HepG2 (cell line): ENCODE measurements at regions not wholly inside any gene's neighbourhood (a gene's known extent, or its start where the extent isn't known, plus 50 kb on each side); places are given as distances from the start of the nearest gene placed in this dataset.

Source experiments
- HCFC1 ChIP-seq: fragments of 150-350 bp; IDR thresholded peaks from 2 replicates; pipeline ENCODE4 v1.6.1; 2014; ENCODE audit warnings: low read depth, low read length
- RNF2 ChIP-seq: fragments of 450-650 bp; conservative IDR thresholded peaks from 2 replicates; pipeline ENCODE4 v1.6.1; 2016; ENCODE audit warnings: low read depth
- ZNF138 ChIP-seq: sonication (generic); formaldehyde crosslinking; IDR thresholded peaks from 2 replicates; pipeline ENCODE4 v1.5.0; 2020; ENCODE audit warnings: mild to moderate bottlenecking, low read depth, missing genetic modification reagents
- ZNF431 ChIP-seq: sonication (generic); formaldehyde crosslinking; IDR thresholded peaks from 2 replicates; pipeline ENCODE4 v1.9.0; 2022; ENCODE audit warnings: missing genetic modification reagents, low read depth, mild to moderate bottlenecking, borderline replicate concordance
- ZNF749 ChIP-seq: sonication (generic); formaldehyde crosslinking; IDR thresholded peaks from 2 replicates; pipeline ENCODE4 v1.8.0; 2022; ENCODE audit warnings: mild to moderate bottlenecking, missing genetic modification reagents, moderate library complexity, borderline replicate concordance
- TF ChIP-seq, protein P1 (sequence below): sonication (generic); formaldehyde crosslinking; IDR thresholded peaks from 2 replicates; pipeline ENCODE4 v1.9.0; 2021; ENCODE audit warnings: mild to moderate bottlenecking, missing genetic modification reagents
- TF ChIP-seq, protein P2 (sequence below): sonication (generic); formaldehyde crosslinking; IDR thresholded peaks from 2 replicates; pipeline ENCODE4 v1.8.1; 2022; ENCODE audit warnings: low read depth, mild to moderate bottlenecking, missing genetic modification reagents
- TF ChIP-seq, protein P3 (sequence below): sonication (generic); formaldehyde crosslinking; IDR thresholded peaks from 2 replicates; pipeline ENCODE4 v1.5.0; 2020; ENCODE audit warnings: missing genetic modification reagents

DNA sequence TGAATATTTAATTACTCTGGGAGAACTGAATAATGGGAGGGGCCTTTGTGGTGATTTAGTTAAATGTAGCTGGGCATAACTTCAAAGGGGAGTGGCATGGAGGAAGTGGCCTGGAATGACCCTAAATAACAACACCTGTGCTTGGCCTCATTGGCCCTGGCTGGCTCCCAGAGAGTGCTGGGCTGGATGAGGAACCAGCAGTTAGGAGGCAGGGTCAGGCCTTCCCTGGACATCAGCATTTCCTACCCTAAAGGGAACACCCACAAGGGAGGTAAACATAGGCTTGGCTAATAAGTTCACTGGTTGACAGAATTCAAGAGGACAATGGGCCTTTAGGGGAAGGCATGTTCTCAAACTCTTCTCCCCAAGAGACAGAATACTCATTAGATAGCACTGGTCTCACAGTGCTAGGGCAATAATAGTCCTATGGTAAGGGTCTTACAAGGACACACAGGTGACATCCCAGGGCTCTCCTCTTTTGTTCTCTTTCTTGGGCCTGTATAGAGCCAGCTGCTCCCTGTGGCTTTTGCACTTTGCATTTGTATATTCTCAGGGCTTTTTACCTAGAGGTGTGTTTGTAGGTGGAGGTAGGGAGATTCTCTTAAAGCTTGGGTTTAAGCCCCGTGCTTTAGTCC, 106.8 kb downstream of the ZNF519 start (continued):
- TF ChIP-seq, protein P1, sequence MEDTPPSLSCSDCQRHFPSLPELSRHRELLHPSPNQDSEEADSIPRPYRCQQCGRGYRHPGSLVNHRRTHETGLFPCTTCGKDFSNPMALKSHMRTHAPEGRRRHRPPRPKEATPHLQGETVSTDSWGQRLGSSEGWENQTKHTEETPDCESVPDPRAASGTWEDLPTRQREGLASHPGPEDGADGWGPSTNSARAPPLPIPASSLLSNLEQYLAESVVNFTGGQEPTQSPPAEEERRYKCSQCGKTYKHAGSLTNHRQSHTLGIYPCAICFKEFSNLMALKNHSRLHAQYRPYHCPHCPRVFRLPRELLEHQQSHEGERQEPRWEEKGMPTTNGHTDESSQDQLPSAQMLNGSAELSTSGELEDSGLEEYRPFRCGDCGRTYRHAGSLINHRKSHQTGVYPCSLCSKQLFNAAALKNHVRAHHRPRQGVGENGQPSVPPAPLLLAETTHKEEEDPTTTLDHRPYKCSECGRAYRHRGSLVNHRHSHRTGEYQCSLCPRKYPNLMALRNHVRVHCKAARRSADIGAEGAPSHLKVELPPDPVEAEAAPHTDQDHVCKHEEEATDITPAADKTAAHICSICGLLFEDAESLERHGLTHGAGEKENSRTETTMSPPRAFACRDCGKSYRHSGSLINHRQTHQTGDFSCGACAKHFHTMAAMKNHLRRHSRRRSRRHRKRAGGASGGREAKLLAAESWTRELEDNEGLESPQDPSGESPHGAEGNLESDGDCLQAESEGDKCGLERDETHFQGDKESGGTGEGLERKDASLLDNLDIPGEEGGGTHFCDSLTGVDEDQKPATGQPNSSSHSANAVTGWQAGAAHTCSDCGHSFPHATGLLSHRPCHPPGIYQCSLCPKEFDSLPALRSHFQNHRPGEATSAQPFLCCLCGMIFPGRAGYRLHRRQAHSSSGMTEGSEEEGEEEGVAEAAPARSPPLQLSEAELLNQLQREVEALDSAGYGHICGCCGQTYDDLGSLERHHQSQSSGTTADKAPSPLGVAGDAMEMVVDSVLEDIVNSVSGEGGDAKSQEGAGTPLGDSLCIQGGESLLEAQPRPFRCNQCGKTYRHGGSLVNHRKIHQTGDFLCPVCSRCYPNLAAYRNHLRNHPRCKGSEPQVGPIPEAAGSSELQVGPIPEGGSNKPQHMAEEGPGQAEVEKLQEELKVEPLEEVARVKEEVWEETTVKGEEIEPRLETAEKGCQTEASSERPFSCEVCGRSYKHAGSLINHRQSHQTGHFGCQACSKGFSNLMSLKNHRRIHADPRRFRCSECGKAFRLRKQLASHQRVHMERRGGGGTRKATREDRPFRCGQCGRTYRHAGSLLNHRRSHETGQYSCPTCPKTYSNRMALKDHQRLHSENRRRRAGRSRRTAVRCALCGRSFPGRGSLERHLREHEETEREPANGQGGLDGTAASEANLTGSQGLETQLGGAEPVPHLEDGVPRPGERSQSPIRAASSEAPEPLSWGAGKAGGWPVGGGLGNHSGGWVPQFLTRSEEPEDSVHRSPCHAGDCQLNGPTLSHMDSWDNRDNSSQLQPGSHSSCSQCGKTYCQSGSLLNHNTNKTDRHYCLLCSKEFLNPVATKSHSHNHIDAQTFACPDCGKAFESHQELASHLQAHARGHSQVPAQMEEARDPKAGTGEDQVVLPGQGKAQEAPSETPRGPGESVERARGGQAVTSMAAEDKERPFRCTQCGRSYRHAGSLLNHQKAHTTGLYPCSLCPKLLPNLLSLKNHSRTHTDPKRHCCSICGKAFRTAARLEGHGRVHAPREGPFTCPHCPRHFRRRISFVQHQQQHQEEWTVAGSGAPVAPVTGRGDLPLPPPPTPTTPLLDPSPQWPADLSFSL (CRISPR knock-in tag): no peak
- TF ChIP-seq RNF2 (no peak), ZNF138 (CRISPR knock-in tag) (no peak), ZNF749 (CRISPR knock-in tag) (no peak), ZNF431 (CRISPR knock-in tag) (no peak), HCFC1 (no peak)
- TF ChIP-seq, protein P2, sequence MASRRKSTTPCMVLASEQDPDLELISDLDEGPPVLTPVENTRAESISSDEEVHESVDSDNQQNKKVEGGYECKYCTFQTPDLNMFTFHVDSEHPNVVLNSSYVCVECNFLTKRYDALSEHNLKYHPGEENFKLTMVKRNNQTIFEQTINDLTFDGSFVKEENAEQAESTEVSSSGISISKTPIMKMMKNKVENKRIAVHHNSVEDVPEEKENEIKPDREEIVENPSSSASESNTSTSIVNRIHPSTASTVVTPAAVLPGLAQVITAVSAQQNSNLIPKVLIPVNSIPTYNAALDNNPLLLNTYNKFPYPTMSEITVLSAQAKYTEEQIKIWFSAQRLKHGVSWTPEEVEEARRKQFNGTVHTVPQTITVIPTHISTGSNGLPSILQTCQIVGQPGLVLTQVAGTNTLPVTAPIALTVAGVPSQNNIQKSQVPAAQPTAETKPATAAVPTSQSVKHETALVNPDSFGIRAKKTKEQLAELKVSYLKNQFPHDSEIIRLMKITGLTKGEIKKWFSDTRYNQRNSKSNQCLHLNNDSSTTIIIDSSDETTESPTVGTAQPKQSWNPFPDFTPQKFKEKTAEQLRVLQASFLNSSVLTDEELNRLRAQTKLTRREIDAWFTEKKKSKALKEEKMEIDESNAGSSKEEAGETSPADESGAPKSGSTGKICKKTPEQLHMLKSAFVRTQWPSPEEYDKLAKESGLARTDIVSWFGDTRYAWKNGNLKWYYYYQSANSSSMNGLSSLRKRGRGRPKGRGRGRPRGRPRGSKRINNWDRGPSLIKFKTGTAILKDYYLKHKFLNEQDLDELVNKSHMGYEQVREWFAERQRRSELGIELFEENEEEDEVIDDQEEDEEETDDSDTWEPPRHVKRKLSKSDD: no peak
- TF ChIP-seq, protein P3, sequence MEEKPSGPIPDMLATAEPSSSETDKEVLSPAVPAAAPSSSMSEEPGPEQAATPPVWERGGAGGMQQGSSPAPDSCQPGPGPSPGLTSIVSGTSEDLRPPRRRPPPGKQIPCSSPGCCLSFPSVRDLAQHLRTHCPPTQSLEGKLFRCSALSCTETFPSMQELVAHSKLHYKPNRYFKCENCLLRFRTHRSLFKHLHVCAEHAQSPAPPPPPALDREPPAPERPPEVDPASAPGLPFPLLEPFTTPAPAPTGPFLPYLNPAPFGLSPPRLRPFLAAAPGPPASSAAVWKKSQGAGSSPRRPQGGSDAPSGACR (CRISPR knock-in tag): no peak
